CD4-positive, CD25-positive, alpha-beta regulatory T cell (primary cell): ENCODE measurements at regions not wholly inside any gene's neighbourhood (a gene's known extent, or its start where the extent isn't known, plus 50 kb on each side); places are given as distances from the start of the nearest gene placed in this dataset.
A peak's percentile ranks its signal among the peaks of the same experiment; 100 is the strongest.

Source experiments
- ATAC-seq, 2 donors: fragments of 150-1000 bp; cut with Tn5 transposase; one replicate each; pipeline ENCODE4 v1.10.0; 2021; ENCODE audit warnings: low read depth in 2 of 2, moderate number of reproducible peaks in 2 of 2, moderate library complexity in 1 of 2
- DNase-seq, 3 donors: peaks; one replicate each; pipeline versions ENCODE4 v3.0.0 to v3.0.0-alpha.2; 2012 to 2022; ENCODE audit warnings: mixed read lengths in 1 of 3
- H3K27ac ChIP-seq: one replicate; pipeline ENCODE4 v1.7.0; 2013; ENCODE audit warnings: mild to moderate bottlenecking, low read length; ENCODE audit not compliant: insufficient read depth, poor library complexity, severe bottlenecking
- H3K27me3 ChIP-seq: one replicate; pipeline ENCODE4 v1.7.0; 2013; ENCODE audit warnings: low read length; ENCODE audit not compliant: control insufficient read depth, insufficient read depth
- H3K36me3 ChIP-seq: one replicate; pipeline ENCODE4 v1.7.0; 2013; ENCODE audit warnings: mild to moderate bottlenecking, low read length, moderate library complexity; ENCODE audit not compliant: control insufficient read depth, insufficient read depth
- H3K4me1 ChIP-seq: 2 replicates; pipeline ENCODE4 v1.7.0; 2013; ENCODE audit warnings: mild to moderate bottlenecking, low read length; ENCODE audit not compliant: insufficient read depth, control insufficient read depth, poor library complexity, severe bottlenecking
- H3K4me3 ChIP-seq: one replicate; pipeline ENCODE4 v1.7.0; 2013; ENCODE audit warnings: low read depth, mild to moderate bottlenecking, low read length, moderate library complexity
- H3K9me3 ChIP-seq, 2 experiments: 1 replicate in 1 of 2; 2 replicates in 1 of 2; pipeline ENCODE4 v1.7.0; 2013; ENCODE audit warnings: low read length in 2 of 2, mild to moderate bottlenecking in 1 of 2, moderate library complexity in 1 of 2; ENCODE audit not compliant: control insufficient read depth in 2 of 2
- H3K27ac Mint-ChIP-seq, 3 donors: one replicate each; pipeline ENCODE4 v1.8.0; 2020 to 2022; ENCODE audit warnings: mild to moderate bottlenecking in 3 of 3, mixed read lengths in 3 of 3, moderate library complexity in 2 of 3
- H3K27me3 Mint-ChIP-seq: one replicate; pipeline ENCODE4 v1.8.0; 2022; ENCODE audit warnings: mild to moderate bottlenecking, mixed read lengths
- H3K36me3 Mint-ChIP-seq: one replicate; pipeline ENCODE4 v1.8.0; 2020; ENCODE audit warnings: mixed read lengths
- H3K4me1 Mint-ChIP-seq, 4 donors: one replicate each; pipeline ENCODE4 v1.8.0; 2020 to 2022; ENCODE audit warnings: mixed read lengths in 4 of 4, mild to moderate bottlenecking in 1 of 4
- H3K4me3 Mint-ChIP-seq, 4 donors: one replicate each; pipeline ENCODE4 v1.8.0; 2020 to 2022; ENCODE audit warnings: mild to moderate bottlenecking in 4 of 4, mixed read lengths in 4 of 4, moderate library complexity in 3 of 4
- H3K9me3 Mint-ChIP-seq, 7 donors: one replicate each; pipeline ENCODE4 v1.8.0; 2020 to 2022; ENCODE audit warnings: mixed read lengths in 7 of 7, mild to moderate bottlenecking in 3 of 7, moderate library complexity in 2 of 7

DNA sequence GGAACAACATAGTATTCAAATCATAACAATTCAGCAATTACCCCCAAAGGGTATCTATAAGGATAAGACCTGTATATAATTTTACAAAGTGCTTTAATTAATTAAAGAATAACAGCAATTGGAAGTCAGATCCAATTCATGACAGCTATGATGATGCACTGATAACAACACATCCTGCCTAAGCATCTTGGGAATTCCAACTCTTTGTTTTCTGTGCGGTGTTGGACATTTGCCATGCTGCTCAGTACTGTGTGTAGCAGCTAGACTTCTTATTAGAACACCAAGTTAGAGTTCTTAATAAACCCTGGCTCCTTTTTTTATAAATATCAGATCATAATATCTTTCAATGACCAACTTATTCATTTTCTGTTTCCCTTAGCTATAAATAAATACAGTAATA is 209.0 kb downstream of the SEC61B start:
- Mint-ChIP-seq H3K4me3 (no peak overlapping the region), H3K4me1 (peaks cover 0 to 11% (median 0%) of the 10 kb centered on the region in 4 donors), H3K9me3 (peaks cover 0 to 3% (median 0%) of the 10 kb centered on the region in 7 donors), H3K36me3 (no peaks in the 10 kb centered on the region), H3K27ac (no peak overlapping the region), H3K27me3 (peaks cover 11% of the 10 kb centered on the region)
- H3K4me1 ChIP-seq = no peaks in the 10 kb centered on the region
- H3K27me3 ChIP-seq = peaks cover 6% of the 10 kb centered on the region
- DNase-seq (no peak), ATAC-seq (no peak)
- no peaks in the 10 kb centered on the region for H3K9me3 ChIP-seq
- no peak overlapping the region for H3K4me3 ChIP-seq
- H3K27ac ChIP-seq = no peak overlapping the region
- no peaks in the 10 kb centered on the region for H3K36me3 ChIP-seq

DNA sequence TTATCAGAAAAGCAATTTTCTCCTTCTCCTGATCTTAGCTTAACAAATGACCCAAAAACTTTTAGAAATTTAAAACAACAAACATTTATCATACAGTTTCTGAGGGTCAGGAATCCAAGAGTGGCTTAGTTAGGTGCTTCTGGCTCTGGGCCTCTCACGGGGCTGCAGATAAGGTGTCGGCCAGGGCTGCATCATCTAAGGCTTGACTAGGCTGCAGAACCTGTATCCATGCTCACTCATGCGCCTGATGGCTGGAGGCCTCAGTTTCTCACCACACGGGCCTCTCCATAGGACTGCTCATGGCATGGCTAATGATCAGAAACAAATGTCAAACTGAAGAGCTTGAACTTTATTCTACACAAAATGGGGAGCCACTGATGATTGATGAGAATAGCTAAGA is 210.0 kb downstream of the SEC61B start:
- H3K4me1 Mint-ChIP-seq = peaks cover 0 to 11% (median 0%) of the 10 kb centered on the region in 4 donors
- no peak overlapping the region for H3K27ac Mint-ChIP-seq
- H3K9me3 ChIP-seq = no peaks in the 10 kb centered on the region

GRCh38 chr9:99433095-99433494 is 211.0 kb downstream of the SEC61B start:
- Mint-ChIP-seq H3K9me3 (peaks cover 0 to 1% (median 0%) of the 10 kb centered on the region in 7 donors), H3K36me3 (no peaks in the 10 kb centered on the region), H3K4me1 (peaks cover 0 to 11% (median 0%) of the 10 kb centered on the region in 4 donors), H3K27ac (peak overlapping the region in 1 of 3 donors; percentile 52), H3K27me3 (peaks cover 4% of the 10 kb centered on the region), H3K4me3 (no peak overlapping the region)
- no peaks in the 10 kb centered on the region for H3K36me3 ChIP-seq
- no peaks in the 10 kb centered on the region for H3K27me3 ChIP-seq
- H3K4me1 ChIP-seq = no peaks in the 10 kb centered on the region
- no peaks in the 10 kb centered on the region for H3K9me3 ChIP-seq
- no peak for ATAC-seq
- no peak overlapping the region for H3K4me3 ChIP-seq
- no peak overlapping the region for H3K27ac ChIP-seq
- DNase-seq = no peak

More for the DNA sequence above, 210.0 kb downstream of the SEC61B start:
- Mint-ChIP-seq H3K36me3 (no peaks in the 10 kb centered on the region), H3K4me3 (no peak overlapping the region), H3K27me3 (peaks cover 4% of the 10 kb centered on the region), H3K9me3 (peaks cover 0 to 3% (median 0%) of the 10 kb centered on the region in 7 donors)
- no peak overlapping the region for H3K27ac ChIP-seq
- no peaks in the 10 kb centered on the region for H3K36me3 ChIP-seq
- no peak overlapping the region for H3K4me3 ChIP-seq
- no peaks in the 10 kb centered on the region for H3K4me1 ChIP-seq
- H3K27me3 ChIP-seq = peaks cover 3% of the 10 kb centered on the region
- ATAC-seq (no peak), DNase-seq (no peak)

DNA sequence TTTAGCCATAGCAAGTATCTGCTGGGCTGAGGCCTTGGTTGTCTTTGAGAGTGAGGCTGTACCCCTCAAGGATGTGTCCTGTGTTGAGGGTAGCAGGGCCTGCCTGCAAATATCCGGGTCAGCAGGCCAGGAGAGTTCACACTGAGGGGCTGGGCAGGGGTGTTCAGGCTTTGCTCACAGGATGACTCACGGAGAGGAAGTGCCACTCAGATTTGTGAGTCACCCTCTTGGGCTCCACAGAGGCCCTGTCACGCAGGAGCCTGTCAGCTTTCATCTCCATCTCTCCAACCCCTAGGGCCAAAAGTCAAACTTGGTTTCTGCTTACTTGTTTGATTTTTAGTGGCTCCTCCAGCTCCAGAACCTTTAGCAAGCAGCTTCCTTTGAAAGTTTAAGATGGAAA is 211.5 kb downstream of the SEC61B start:
- Mint-ChIP-seq H3K27me3 (peaks cover 4% of the 10 kb centered on the region), H3K4me1 (peaks cover 0 to 11% (median 0%) of the 10 kb centered on the region in 4 donors), H3K9me3 (peaks cover 0 to 1% (median 0%) of the 10 kb centered on the region in 7 donors), H3K36me3 (no peaks in the 10 kb centered on the region), H3K4me3 (no peak overlapping the region), H3K27ac (peak overlapping the region in 1 of 3 donors; percentile 27)
- Histone ChIP-seq H3K4me1 (no peaks in the 10 kb centered on the region), H3K9me3 (no peaks in the 10 kb centered on the region), H3K27me3 (no peaks in the 10 kb centered on the region), H3K27ac (no peak overlapping the region), H3K36me3 (no peaks in the 10 kb centered on the region), H3K4me3 (no peak overlapping the region)
- DNase-seq (peak in 2 of 3 donors; percentile 1 to 90), ATAC-seq (peak; percentile 89 to 96)

DNA sequence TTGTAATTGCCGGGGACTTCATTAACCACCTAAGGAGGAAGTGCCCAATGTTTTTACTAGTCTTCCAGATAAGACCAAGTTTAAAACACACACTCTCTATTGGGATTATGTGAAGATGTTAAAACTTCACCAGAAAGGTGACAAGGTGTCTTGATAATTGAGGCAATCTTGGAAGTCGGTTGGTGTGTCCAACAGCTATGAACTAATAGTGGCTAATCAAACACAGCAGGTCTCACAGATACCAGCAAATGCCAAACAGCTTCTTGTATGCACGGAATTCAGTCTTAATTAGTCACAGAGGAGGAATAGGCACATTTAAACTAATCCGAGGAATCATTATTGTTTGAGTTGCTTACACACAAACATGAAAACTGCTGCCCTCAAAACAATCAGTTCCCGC is 214.5 kb downstream of the SEC61B start:
- ATAC-seq (no peak), DNase-seq (no peak)
- H3K4me1 Mint-ChIP-seq = peaks cover 0 to 11% (median 3%) of the 10 kb centered on the region in 4 donors
- Histone ChIP-seq H3K4me1 (no peaks in the 10 kb centered on the region), H3K9me3 (no peaks in the 10 kb centered on the region), H3K27ac (no peak overlapping the region), H3K4me3 (no peak overlapping the region), H3K27me3 (no peaks in the 10 kb centered on the region), H3K36me3 (no peaks in the 10 kb centered on the region)
- H3K27me3 Mint-ChIP-seq = no peaks in the 10 kb centered on the region
- H3K36me3 Mint-ChIP-seq = no peaks in the 10 kb centered on the region
- peaks cover 0 to 2% (median 0%) of the 10 kb centered on the region in 7 donors for H3K9me3 Mint-ChIP-seq
- no peak overlapping the region for H3K27ac Mint-ChIP-seq
- H3K4me3 Mint-ChIP-seq = no peak overlapping the region

GRCh38 chr9:99437145-99437544 is 215.1 kb downstream of the SEC61B start:
- Mint-ChIP-seq H3K36me3 (no peaks in the 10 kb centered on the region), H3K4me3 (no peak overlapping the region), H3K27ac (no peak overlapping the region), H3K9me3 (peaks cover 0 to 2% (median 0%) of the 10 kb centered on the region in 7 donors), H3K27me3 (peaks cover 3% of the 10 kb centered on the region), H3K4me1 (peaks cover 0 to 11% (median 3%) of the 10 kb centered on the region in 4 donors)
- H3K36me3 ChIP-seq = no peaks in the 10 kb centered on the region
- H3K4me1 ChIP-seq = no peaks in the 10 kb centered on the region
- H3K27ac ChIP-seq = no peak overlapping the region
- DNase-seq = no peak
- H3K4me3 ChIP-seq = no peak overlapping the region
- H3K27me3 ChIP-seq = no peaks in the 10 kb centered on the region
- no peaks in the 10 kb centered on the region for H3K9me3 ChIP-seq
- ATAC-seq = no peak

- Mint-ChIP-seq H3K9me3 (peaks cover 0 to 2% (median 0%) of the 10 kb centered on the region in 7 donors), H3K4me3 (no peak overlapping the region), H3K27ac (no peak overlapping the region), H3K4me1 (peaks cover 0 to 6% (median 1%) of the 10 kb centered on the region in 4 donors), H3K36me3 (no peaks in the 10 kb centered on the region), H3K27me3 (peaks cover 4% of the 10 kb centered on the region)
- Histone ChIP-seq H3K4me3 (no peak overlapping the region), H3K9me3 (no peaks in the 10 kb centered on the region), H3K27me3 (no peaks in the 10 kb centered on the region), H3K27ac (no peak overlapping the region), H3K4me1 (no peaks in the 10 kb centered on the region), H3K36me3 (no peaks in the 10 kb centered on the region)
- ATAC-seq (no peak), DNase-seq (no peak)
Measured at GRCh38 chr9:99438596-99438995, 216.5 kb downstream of the SEC61B start.

- no peak overlapping the region for H3K4me3 ChIP-seq
- peaks cover 0 to 6% (median 0%) of the 10 kb centered on the region in 4 donors for H3K4me1 Mint-ChIP-seq
Measured at GRCh38 chr9:99441829-99442228, 219.7 kb downstream of the SEC61B start.

More at GRCh38 chr9:99441829-99442228, 219.7 kb downstream of the SEC61B start:
- peaks cover 6% of the 10 kb centered on the region for H3K27me3 ChIP-seq
- no peaks in the 10 kb centered on the region for H3K36me3 Mint-ChIP-seq
- peaks cover 0 to 2% (median 0%) of the 10 kb centered on the region in 7 donors for H3K9me3 Mint-ChIP-seq
- ATAC-seq (no peak), DNase-seq (no peak)
- H3K36me3 ChIP-seq = no peaks in the 10 kb centered on the region
- H3K27ac ChIP-seq = no peak overlapping the region
- H3K4me1 ChIP-seq = no peaks in the 10 kb centered on the region
- no peaks in the 10 kb centered on the region for H3K9me3 ChIP-seq
- no peak overlapping the region for H3K4me3 Mint-ChIP-seq
- H3K27ac Mint-ChIP-seq = no peak overlapping the region
- peaks cover 11% of the 10 kb centered on the region for H3K27me3 Mint-ChIP-seq
